Stimulated activated CD8-positive, alpha-beta memory T cell treated with anti-CD3 and anti-CD28 coated beads, Interleukin-4, amount 100 ng/mL, for 1 hour (primary cell): ENCODE measurements at regions not wholly inside any gene's neighbourhood (a gene's known extent, or its start where the extent isn't known, plus 50 kb on each side); places are given as distances from the start of the nearest gene placed in this dataset.

ENCODE experiments used
- DNase-seq, 2 donors: peaks; one replicate each; pipeline ENCODE4 v3.0.0-alpha.2; 2020; ENCODE audit warnings: low read depth in 2 of 2, low spot score in 1 of 2

GRCh38 chr9:91156451-91157234 is 205.1 kb downstream of the AUH start:
- DNase-seq, result no peak

- no peak for DNase-seq
Observed at GRCh38 chr9:91157883-91158282, 203.8 kb downstream of the AUH start.

DNA sequence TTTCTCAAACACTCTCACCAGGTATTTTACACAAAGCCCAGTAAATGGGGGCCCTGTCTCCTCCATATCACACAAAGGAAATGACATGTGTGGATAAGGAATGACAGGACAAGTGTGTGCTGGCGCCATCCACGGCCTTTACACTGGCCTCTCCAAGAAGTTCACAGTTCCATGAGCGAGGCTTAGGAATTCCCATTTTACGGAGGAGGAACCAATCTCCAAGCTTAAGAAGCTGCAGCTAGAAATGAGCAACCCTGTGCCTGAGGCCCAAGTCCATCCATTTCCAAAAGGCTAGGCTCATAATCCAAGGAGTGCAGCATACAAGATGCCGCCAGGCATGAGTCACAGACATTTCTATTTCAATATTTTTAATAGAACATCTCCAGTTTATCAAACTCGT is 203.4 kb downstream of the AUH start:
- DNase-seq, result no peak

DNA sequence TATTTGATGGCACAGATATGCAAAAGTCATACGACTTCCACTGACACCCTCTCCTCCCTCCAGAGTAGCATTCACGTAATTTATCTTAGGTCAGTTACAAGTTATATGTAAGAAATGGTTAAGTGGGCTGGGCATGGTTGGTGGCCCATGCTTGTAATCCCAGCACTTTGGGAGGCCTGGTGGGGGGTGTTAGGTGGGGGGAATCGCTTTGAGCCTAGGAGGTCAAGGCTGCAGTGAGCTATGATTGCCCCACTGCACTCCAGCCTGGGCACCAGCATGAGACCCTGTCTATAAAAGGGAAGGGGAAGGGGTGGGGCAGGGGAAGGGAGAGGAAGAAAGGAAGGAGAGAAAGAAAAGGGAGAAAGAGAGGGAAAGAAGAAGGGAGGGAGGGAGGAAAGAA is 202.8 kb downstream of the AUH start:
- DNase-seq, result no peak

DNA sequence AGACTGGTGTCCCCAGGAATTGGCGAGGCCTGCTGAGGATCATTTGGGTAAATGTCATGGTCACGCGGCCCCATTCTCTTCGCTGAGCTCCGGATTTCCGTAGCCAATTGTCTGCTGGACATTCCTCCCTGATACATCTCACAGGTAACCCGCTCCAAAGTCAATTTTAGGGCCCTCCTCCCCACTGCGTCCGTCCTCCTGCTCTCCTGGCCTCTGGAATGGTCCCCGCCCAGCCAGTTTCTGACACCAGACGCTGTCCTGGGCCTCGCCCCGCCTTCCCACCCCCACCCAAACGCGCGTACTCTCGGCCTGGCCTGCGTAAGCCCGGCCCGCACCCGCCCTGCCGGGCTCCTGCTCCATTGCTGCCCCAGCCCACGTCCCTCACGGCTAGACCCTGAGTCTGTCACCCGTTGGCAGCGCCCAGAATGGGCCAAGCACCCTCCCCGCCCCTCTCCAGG is 202.0 kb downstream of the AUH start:
- no peak for DNase-seq

- DNase-seq, result no peak
Observed at GRCh38 chr9:91160181-91160580, 201.5 kb downstream of the AUH start.

DNA sequence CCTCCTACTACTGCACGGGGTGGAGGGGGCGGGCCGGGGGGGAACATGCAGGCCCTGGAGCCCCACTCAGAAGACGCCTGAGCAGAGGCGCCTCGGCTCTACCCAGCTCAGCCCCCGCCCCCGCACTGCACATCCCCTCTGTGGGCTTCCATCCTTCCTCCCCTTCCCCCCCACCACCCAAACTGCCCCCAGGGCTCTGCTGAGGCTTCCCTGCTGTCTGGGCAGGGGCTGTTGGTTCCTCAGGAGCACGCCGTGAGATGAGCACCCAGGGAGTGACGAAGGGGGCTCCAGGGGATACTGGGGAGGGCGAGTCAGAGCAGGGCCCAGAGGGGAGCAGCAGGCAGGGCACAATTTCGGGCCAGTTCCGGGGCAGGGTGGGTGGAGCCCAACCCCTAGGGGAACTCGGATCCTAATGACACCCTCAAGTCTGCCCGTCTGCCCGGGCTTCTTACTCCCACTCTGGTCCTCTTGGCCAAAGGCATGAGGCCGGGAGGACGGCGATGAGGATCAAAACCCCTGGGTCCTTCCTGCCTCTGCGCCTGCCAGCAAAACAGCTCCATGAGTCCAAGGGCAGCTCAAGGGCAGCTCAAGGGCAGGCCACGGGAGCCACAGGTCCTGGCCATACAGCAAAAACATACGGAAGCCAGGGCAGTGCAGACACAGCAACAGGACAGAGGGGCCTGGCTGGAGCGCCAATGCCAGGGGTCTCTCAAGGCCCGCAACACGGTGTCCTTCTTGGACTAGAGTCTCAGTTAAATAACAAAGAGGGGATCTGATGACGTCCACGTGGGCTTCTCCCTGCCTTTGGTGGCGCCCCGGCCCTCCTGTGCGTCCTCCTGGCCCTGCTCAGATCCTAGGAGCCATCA is 200.9 kb downstream of the AUH start:
- DNase-seq, result no peak

DNA sequence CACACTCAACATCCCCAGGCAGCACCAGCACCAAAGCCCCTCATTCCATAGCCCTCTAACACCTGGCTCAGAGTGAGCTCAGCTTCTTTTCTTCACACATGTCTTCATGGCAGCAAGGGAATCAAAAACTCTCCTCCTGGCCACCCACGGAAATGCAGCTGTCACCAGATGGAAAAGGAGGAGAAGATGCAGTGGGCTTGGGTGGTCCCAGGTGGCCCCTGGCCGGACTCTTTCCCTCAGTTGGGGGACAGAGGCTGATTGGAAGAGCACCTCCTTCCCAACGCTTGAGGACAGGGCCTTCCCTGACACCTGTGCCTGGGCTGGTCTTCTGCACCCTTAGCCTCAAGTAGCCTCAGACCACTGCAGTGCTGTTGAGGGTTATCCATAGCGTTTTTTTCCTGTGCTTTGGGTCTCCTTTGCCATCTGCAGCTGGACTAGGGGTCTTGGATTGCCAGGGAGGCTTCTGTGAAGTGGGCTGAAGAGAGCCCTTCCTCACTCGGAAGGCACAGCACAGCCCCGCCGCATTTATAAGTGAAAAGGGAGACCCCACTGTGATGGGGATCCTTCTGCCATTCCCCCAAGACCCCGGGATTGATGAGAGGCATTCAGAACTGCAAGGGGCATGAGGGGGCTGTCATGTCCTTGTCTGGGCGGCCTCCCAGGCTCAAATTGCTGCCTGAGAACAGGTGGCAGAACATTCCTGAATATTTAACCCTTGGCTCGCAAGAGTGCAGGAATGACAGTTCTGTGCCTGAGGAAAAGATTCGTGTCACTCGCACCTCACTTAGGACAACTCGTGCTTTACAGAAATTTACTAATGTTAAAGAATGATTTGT is 200.0 kb downstream of the AUH start:
- DNase-seq, result no peak

DNA sequence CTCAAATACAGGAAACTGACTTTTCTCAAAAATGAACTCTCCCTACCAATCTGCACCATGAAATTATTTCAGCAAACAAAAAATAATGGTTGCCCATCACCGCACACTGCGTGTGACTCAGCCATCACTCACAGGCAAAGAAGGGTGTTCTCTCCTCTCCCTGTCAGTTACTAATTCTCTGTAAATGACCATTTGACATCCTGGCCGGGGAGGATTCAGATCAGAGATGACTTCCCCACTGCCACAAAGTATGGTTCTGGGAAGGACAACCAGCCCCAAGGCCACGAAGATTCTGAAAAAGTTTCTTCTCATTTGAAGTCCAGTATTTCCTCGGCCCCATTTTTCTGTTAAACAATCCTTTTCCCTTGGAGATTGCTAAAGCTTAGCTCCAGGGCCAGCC is 199.4 kb downstream of the AUH start:
- DNase-seq, result no peak

GRCh38 chr9:91162784-91163443 is 198.8 kb downstream of the AUH start:
- DNase-seq, result no peak

GRCh38 chr9:91163444-91163772 is 198.3 kb downstream of the AUH start:
- DNase-seq, result no peak

- no peak for DNase-seq
Observed at GRCh38 chr9:91163773-91164471, 197.8 kb downstream of the AUH start.
